ENCODE measurements at regions not wholly inside any gene's neighbourhood (a gene's known extent, or its start where the extent isn't known, plus 50 kb on each side); places are given as distances from the start of the nearest gene placed in this dataset.

GRCh38 chr16:73672135-73672534 is 624.2 kb upstream of the ZFHX3 start:
- WGBS: 84% methylated on average over 3 of the region's 3 CpGs
- H3K4me1 ChIP-seq (ENCODE audit: insufficient read depth, low read length): peaks cover 19% of the 10 kb centered on the region
- H3K9ac ChIP-seq (ENCODE audit: low read depth, low read length): no peak overlapping the region
- H3K4me3 ChIP-seq (ENCODE audit: low read length): no peak overlapping the region
- no peak overlapping the region for H3K27ac ChIP-seq (ENCODE audit: low read depth, low read length)
- no peaks in the 10 kb centered on the region for H3K9me3 ChIP-seq (ENCODE audit: insufficient read depth, low read depth, low read length)
- H3K27me3 ChIP-seq (ENCODE audit: insufficient read depth, low read length): no peaks in the 10 kb centered on the region
- no peaks in the 10 kb centered on the region for H3K36me3 ChIP-seq (ENCODE audit: insufficient read depth, low read length)

- Histone ChIP-seq H3K4me3 (ENCODE audit: low read length) (no peak overlapping the region), H3K27ac (ENCODE audit: low read depth, low read length) (no peak overlapping the region), H3K36me3 (ENCODE audit: insufficient read depth, low read length) (no peaks in the 10 kb centered on the region), H3K9ac (ENCODE audit: low read depth, low read length) (no peak overlapping the region), H3K27me3 (ENCODE audit: insufficient read depth, low read length) (no peaks in the 10 kb centered on the region), H3K9me3 (ENCODE audit: insufficient read depth, low read depth, low read length) (no peaks in the 10 kb centered on the region), H3K4me1 (ENCODE audit: insufficient read depth, low read length) (peaks cover 19% of the 10 kb centered on the region)
- WGBS: 55% methylated on average over 9 of the region's 11 CpGs
These were observed 623.2 kb upstream of the ZFHX3 start for GRCh38 chr16:73670836-73671820.

GRCh38 chr16:73669535-73670274 is 621.8 kb upstream of the ZFHX3 start:
- no peak overlapping the region for H3K9ac ChIP-seq (ENCODE audit: low read depth, low read length)
- H3K36me3 ChIP-seq (ENCODE audit: insufficient read depth, low read length): no peaks in the 10 kb centered on the region
- no peaks in the 10 kb centered on the region for H3K9me3 ChIP-seq (ENCODE audit: insufficient read depth, low read depth, low read length)
- WGBS: 89% methylated on average over 3 of the region's 4 CpGs
- H3K4me1 ChIP-seq (ENCODE audit: insufficient read depth, low read length): peaks cover 19% of the 10 kb centered on the region
- no peak overlapping the region for H3K27ac ChIP-seq (ENCODE audit: low read depth, low read length)
- H3K27me3 ChIP-seq (ENCODE audit: insufficient read depth, low read length): no peaks in the 10 kb centered on the region
- H3K4me3 ChIP-seq (ENCODE audit: low read length): no peak overlapping the region

- H3K27me3 ChIP-seq (ENCODE audit: insufficient read depth, low read length): no peaks in the 10 kb centered on the region
- no peak overlapping the region for H3K27ac ChIP-seq (ENCODE audit: low read depth, low read length)
- no peak overlapping the region for H3K9ac ChIP-seq (ENCODE audit: low read depth, low read length)
- no peaks in the 10 kb centered on the region for H3K36me3 ChIP-seq (ENCODE audit: insufficient read depth, low read length)
- no peak overlapping the region for H3K4me3 ChIP-seq (ENCODE audit: low read length)
- WGBS: 70% methylated on average over 2 of the region's 2 CpGs
- no peaks in the 10 kb centered on the region for H3K9me3 ChIP-seq (ENCODE audit: insufficient read depth, low read depth, low read length)
- peaks cover 21% of the 10 kb centered on the region for H3K4me1 ChIP-seq (ENCODE audit: insufficient read depth, low read length)
These were observed 615.8 kb upstream of the ZFHX3 start for GRCh38 chr16:73663720-73664119.

- Histone ChIP-seq H3K27ac (ENCODE audit: low read depth, low read length) (no peak overlapping the region), H3K9me3 (ENCODE audit: insufficient read depth, low read depth, low read length) (peaks cover 27% of the 10 kb centered on the region), H3K36me3 (ENCODE audit: insufficient read depth, low read length) (no peaks in the 10 kb centered on the region), H3K27me3 (ENCODE audit: insufficient read depth, low read length) (no peaks in the 10 kb centered on the region), H3K4me3 (ENCODE audit: low read length) (no peak overlapping the region), H3K9ac (ENCODE audit: low read depth, low read length) (no peak overlapping the region), H3K4me1 (ENCODE audit: insufficient read depth, low read length) (no peaks in the 10 kb centered on the region)
- 100% methylated on average over 1 of the region's 2 CpGs for WGBS
These were observed 588.3 kb upstream of the ZFHX3 start for GRCh38 chr16:73636196-73636595.

GRCh38 chr16:73629011-73629410 is 581.1 kb upstream of the ZFHX3 start:
- no peaks in the 10 kb centered on the region for H3K36me3 ChIP-seq (ENCODE audit: insufficient read depth, low read length)
- H3K27ac ChIP-seq (ENCODE audit: low read depth, low read length): no peak overlapping the region
- WGBS: 91% methylated on average over 8 of the region's 8 CpGs
- H3K4me3 ChIP-seq (ENCODE audit: low read length): no peak overlapping the region
- H3K9ac ChIP-seq (ENCODE audit: low read depth, low read length): no peak overlapping the region
- H3K9me3 ChIP-seq (ENCODE audit: insufficient read depth, low read depth, low read length): no peaks in the 10 kb centered on the region
- no peaks in the 10 kb centered on the region for H3K27me3 ChIP-seq (ENCODE audit: insufficient read depth, low read length)
- H3K4me1 ChIP-seq (ENCODE audit: insufficient read depth, low read length): no peaks in the 10 kb centered on the region

GRCh38 chr16:73617738-73618137 is 569.8 kb upstream of the ZFHX3 start:
- Histone ChIP-seq H3K9me3 (ENCODE audit: insufficient read depth, low read depth, low read length) (no peaks in the 10 kb centered on the region), H3K9ac (ENCODE audit: low read depth, low read length) (no peak overlapping the region), H3K27me3 (ENCODE audit: insufficient read depth, low read length) (no peaks in the 10 kb centered on the region), H3K27ac (ENCODE audit: low read depth, low read length) (no peak overlapping the region), H3K4me3 (ENCODE audit: low read length) (no peak overlapping the region), H3K36me3 (ENCODE audit: insufficient read depth, low read length) (no peaks in the 10 kb centered on the region), H3K4me1 (ENCODE audit: insufficient read depth, low read length) (peaks cover 2% of the 10 kb centered on the region; the same call in 1 of the 2 replicates)
- WGBS: 95% methylated on average over 4 of the region's 4 CpGs

- peaks cover 11% of the 10 kb centered on the region for H3K4me1 ChIP-seq (ENCODE audit: insufficient read depth, low read length)
- H3K36me3 ChIP-seq (ENCODE audit: insufficient read depth, low read length): no peaks in the 10 kb centered on the region
- WGBS: 90% methylated on average over 6 of the region's 6 CpGs
- H3K4me3 ChIP-seq (ENCODE audit: low read length): no peak overlapping the region
- no peaks in the 10 kb centered on the region for H3K27me3 ChIP-seq (ENCODE audit: insufficient read depth, low read length)
- no peak overlapping the region for H3K27ac ChIP-seq (ENCODE audit: low read depth, low read length)
- H3K9ac ChIP-seq (ENCODE audit: low read depth, low read length): no peak overlapping the region
- H3K9me3 ChIP-seq (ENCODE audit: insufficient read depth, low read depth, low read length): no peaks in the 10 kb centered on the region
These were observed 568.8 kb upstream of the ZFHX3 start for GRCh38 chr16:73616770-73617169.

- H3K27me3 ChIP-seq (ENCODE audit: insufficient read depth, low read length): no peaks in the 10 kb centered on the region
- no peak overlapping the region for H3K4me3 ChIP-seq (ENCODE audit: low read length)
- no peaks in the 10 kb centered on the region for H3K36me3 ChIP-seq (ENCODE audit: insufficient read depth, low read length)
- no peak overlapping the region for H3K9ac ChIP-seq (ENCODE audit: low read depth, low read length)
- WGBS: 96% methylated on average over 5 of the region's 5 CpGs
- H3K27ac ChIP-seq (ENCODE audit: low read depth, low read length): no peak overlapping the region
- H3K4me1 ChIP-seq (ENCODE audit: insufficient read depth, low read length): peaks cover 16% of the 10 kb centered on the region
- H3K9me3 ChIP-seq (ENCODE audit: insufficient read depth, low read depth, low read length): no peaks in the 10 kb centered on the region
These were observed 568.3 kb upstream of the ZFHX3 start for GRCh38 chr16:73616166-73616753.

- Histone ChIP-seq H3K36me3 (ENCODE audit: insufficient read depth, low read length) (no peaks in the 10 kb centered on the region), H3K9ac (ENCODE audit: low read depth, low read length) (no peak overlapping the region), H3K27ac (ENCODE audit: low read depth, low read length) (no peak overlapping the region), H3K9me3 (ENCODE audit: insufficient read depth, low read depth, low read length) (no peaks in the 10 kb centered on the region), H3K27me3 (ENCODE audit: insufficient read depth, low read length) (no peaks in the 10 kb centered on the region), H3K4me1 (ENCODE audit: insufficient read depth, low read length) (peaks cover 20% of the 10 kb centered on the region), H3K4me3 (ENCODE audit: low read length) (no peak overlapping the region)
- WGBS: 91% methylated on average over 14 of the region's 14 CpGs
These were observed 567.4 kb upstream of the ZFHX3 start for GRCh38 chr16:73615071-73615940.
